Thymus (tissue), 11 donors: ENCODE measurements at regions not wholly inside any gene's neighbourhood (a gene's known extent, or its start where the extent isn't known, plus 50 kb on each side); places are given as distances from the start of the nearest gene placed in this dataset.

Experiments
- DNase-seq, 9 donors: peaks; one replicate each; pipeline ENCODE4 v3.0.0-alpha.2; 2013; ENCODE audit warnings: low spot score in 9 of 9, low read depth in 6 of 9, missing footprints in 1 of 9
- H3K27ac ChIP-seq, 2 donors: one replicate each; pipeline ENCODE4 v1.5.1; 2013; ENCODE audit warnings: control low read depth in 1 of 2, low read depth in 1 of 2, low read length in 1 of 2, mild to moderate bottlenecking in 1 of 2, moderate library complexity in 1 of 2
- H3K27me3 ChIP-seq, 2 donors: one replicate each; pipeline ENCODE4 v1.5.1; 2013; ENCODE audit warnings: low read length in 1 of 2; ENCODE audit not compliant: control insufficient read depth in 2 of 2, insufficient read depth in 1 of 2
- H3K36me3 ChIP-seq, 2 donors: one replicate each; pipeline ENCODE4 v1.5.1; 2013; ENCODE audit warnings: low read length in 1 of 2, mild to moderate bottlenecking in 1 of 2, moderate library complexity in 1 of 2; ENCODE audit not compliant: control insufficient read depth in 2 of 2, insufficient read depth in 2 of 2
- H3K4me1 ChIP-seq, 2 donors: one replicate each; pipeline ENCODE4 v1.5.1; 2013; ENCODE audit warnings: low read length in 2 of 2; ENCODE audit not compliant: control insufficient read depth in 2 of 2, insufficient read depth in 2 of 2
- H3K4me3 ChIP-seq, 2 donors: one replicate each; pipeline ENCODE4 v1.5.1; 2013; ENCODE audit warnings: low read length in 2 of 2, control low read depth in 1 of 2, mild to moderate bottlenecking in 1 of 2
- H3K9me3 ChIP-seq, 2 donors: one replicate each; pipeline ENCODE4 v1.5.1; 2013; ENCODE audit warnings: low read length in 1 of 2, mild to moderate bottlenecking in 1 of 2; ENCODE audit not compliant: control insufficient read depth in 2 of 2, insufficient read depth in 1 of 2
- WGBS: extraction: QIAGEN DNeasy Blood & Tissue Kit; methylation state at CpG from one replicate; pipeline ENCODE4 v1.1.7; 2013; 5-methylcytosine and 5-hydroxymethylcytosine counted together
- donor health status: healthy.

DNA sequence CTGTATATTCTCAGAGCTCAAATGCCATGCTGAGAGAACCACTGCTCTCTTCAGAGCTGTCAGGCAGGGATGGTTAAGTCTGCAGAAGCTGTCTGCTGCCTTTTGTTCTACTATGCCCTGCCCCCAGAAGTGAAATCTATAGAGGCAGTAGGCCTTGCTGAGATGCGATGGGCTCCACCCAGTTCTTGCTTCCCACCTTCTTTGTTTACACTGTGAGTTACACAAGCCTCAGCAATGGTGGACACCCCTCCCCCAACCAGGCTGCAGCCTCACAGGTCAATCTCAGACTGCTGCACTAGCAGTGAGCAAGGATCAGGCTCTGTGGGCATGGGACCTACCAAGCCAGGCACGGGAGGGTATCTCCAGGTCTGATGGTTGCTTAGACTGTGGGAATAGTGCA is 271.6 kb downstream of the CENPC start:
- Histone ChIP-seq H3K4me1 (no peaks in the 10 kb centered on the region), H3K9me3 (peaks cover 0 to 9% of the 10 kb centered on the region in 2 donors), H3K27me3 (no peaks in the 10 kb centered on the region), H3K4me3 (no peak overlapping the region), H3K27ac (no peak overlapping the region), H3K36me3 (no peaks in the 10 kb centered on the region)
- DNase-seq, result no peak
- 92% methylated on average over 2 of the region's 2 CpGs for WGBS

DNA sequence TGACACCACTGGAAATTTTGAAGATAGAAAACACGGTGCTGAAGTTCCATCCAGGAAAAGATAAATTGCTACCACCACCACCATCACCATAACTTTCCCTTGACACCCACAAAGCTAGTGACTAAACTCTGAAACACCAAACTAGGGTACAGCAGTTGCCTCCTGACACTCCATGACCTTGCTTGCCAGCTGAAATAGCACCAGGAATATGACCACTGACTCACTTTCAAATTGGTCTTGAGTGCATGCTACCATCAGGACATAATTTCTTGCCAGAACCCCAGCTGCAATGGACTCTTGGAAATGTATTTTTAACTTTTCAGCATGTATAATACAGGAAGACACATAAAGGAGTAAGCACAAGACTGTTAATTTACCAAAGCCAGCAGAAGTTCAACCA is 283.3 kb downstream of the CENPC start:
- Histone ChIP-seq H3K9me3 (no peaks in the 10 kb centered on the region), H3K4me3 (no peak overlapping the region), H3K4me1 (no peaks in the 10 kb centered on the region), H3K27me3 (no peaks in the 10 kb centered on the region), H3K36me3 (no peaks in the 10 kb centered on the region), H3K27ac (no peak overlapping the region)
- WGBS, result 92% methylated on average over 1 of the region's 1 CpG
- no peak for DNase-seq

DNA sequence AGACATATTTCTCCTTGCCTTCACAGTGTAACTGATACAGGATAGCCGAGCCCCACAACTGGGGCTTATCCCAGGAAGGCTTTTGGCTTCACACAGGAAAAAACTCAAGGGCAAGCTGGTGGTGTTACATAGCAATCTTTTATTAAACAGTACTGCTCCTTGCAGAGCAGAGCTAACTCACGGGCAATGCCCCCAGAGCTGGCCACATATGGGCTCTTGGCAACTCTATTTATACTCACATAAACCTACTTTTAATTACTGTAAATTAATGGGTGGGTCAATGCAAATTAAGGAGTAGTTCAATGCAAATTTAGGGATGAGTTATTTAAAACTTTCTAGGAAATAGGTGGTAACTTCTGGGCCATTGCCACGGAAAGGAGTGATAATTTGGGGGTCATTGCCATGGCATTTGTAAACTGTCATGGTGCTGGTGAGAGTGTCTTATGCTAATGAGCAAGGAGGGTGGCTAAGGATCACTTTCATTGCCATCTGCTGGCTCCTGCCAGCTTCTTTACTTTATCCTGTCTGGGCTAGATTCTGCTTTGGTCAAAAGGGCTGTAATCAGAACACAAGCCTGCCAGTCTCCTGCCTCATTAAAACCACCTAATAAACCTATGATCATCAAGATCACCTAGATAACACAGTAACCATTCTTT is 288.8 kb downstream of the CENPC start:
- no peak overlapping the region for H3K4me3 ChIP-seq
- no peaks in the 10 kb centered on the region for H3K27me3 ChIP-seq
- no peaks in the 10 kb centered on the region for H3K9me3 ChIP-seq
- no peaks in the 10 kb centered on the region for H3K36me3 ChIP-seq
- no peak overlapping the region for H3K27ac ChIP-seq
- 83% methylated on average over 3 of the region's 3 CpGs for WGBS
- DNase-seq, result no peak
- H3K4me1 ChIP-seq, result no peaks in the 10 kb centered on the region

GRCh38 chr4:67250131-67250896 is 295.0 kb downstream of the CENPC start:
- Histone ChIP-seq H3K4me3 (no peak overlapping the region), H3K27me3 (no peaks in the 10 kb centered on the region), H3K9me3 (no peaks in the 10 kb centered on the region), H3K27ac (no peak overlapping the region), H3K4me1 (no peaks in the 10 kb centered on the region), H3K36me3 (no peaks in the 10 kb centered on the region)
- 57% methylated on average over 4 of the region's 4 CpGs for WGBS
- DNase-seq, result no peak

GRCh38 chr4:67236788-67237187 is 308.5 kb downstream of the CENPC start:
- Histone ChIP-seq H3K9me3 (no peaks in the 10 kb centered on the region), H3K4me3 (no peak overlapping the region), H3K4me1 (no peaks in the 10 kb centered on the region), H3K27me3 (no peaks in the 10 kb centered on the region), H3K27ac (no peak overlapping the region), H3K36me3 (no peaks in the 10 kb centered on the region)
- DNase-seq, result no peak
- 94% methylated on average over 2 of the region's 2 CpGs for WGBS

DNA sequence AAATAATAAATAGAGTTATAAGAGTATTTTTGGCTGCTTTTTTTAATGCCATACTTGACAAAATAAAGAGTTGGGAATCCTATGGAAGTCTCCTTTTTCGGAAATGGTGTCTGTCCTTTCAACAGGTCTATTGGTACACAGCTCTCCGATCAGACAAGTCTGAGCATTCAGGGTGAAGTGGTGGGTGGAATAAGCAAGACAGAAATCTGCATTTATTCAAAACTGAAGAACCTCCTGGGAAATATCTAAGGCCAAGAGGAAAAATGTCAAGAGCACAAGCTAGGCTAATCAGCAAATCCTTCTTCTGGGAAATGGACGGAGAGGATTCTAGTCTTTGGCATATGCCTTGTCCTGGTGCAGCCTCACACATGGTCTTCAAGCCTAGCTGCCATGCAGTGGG is 309.0 kb downstream of the CENPC start:
- H3K27ac ChIP-seq, result no peak overlapping the region
- H3K9me3 ChIP-seq, result no peaks in the 10 kb centered on the region
- H3K27me3 ChIP-seq, result no peaks in the 10 kb centered on the region
- no peaks in the 10 kb centered on the region for H3K36me3 ChIP-seq
- H3K4me3 ChIP-seq, result no peak overlapping the region
- 96% methylated on average over 3 of the region's 3 CpGs for WGBS
- no peak for DNase-seq
- no peaks in the 10 kb centered on the region for H3K4me1 ChIP-seq

DNA sequence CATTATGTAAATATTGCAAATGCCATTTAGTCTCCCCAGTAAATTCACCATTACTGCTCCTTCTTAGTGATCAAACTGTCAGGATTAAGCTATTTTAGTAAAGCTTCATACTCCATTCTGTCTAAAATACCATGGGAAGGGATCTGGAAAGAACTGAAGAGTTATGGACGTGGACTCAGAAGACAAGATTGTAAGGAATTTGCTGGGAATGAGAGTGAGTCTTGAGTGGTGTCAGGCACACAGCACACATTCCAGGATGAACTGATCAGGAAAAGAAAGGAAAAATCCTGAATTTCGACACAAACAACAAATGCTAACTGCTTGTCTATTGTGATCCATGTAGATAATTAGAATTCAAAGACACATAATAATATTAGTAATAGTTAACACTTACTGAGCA is 311.0 kb downstream of the CENPC start:
- Histone ChIP-seq H3K36me3 (no peaks in the 10 kb centered on the region), H3K4me1 (no peaks in the 10 kb centered on the region), H3K27ac (no peak overlapping the region), H3K4me3 (no peak overlapping the region), H3K27me3 (no peaks in the 10 kb centered on the region), H3K9me3 (no peaks in the 10 kb centered on the region)
- DNase-seq, result no peak
- WGBS, result 84% methylated on average over 2 of the region's 2 CpGs

GRCh38 chr4:67229148-67229547 is 316.2 kb downstream of the CENPC start:
- 96% methylated on average over 5 of the region's 5 CpGs for WGBS
- Histone ChIP-seq H3K9me3 (no peaks in the 10 kb centered on the region), H3K27me3 (no peaks in the 10 kb centered on the region), H3K4me1 (no peaks in the 10 kb centered on the region), H3K4me3 (no peak overlapping the region), H3K27ac (no peak overlapping the region), H3K36me3 (no peaks in the 10 kb centered on the region)
- no peak for DNase-seq

- WGBS, result 92% methylated on average over 2 of the region's 2 CpGs
- no peak for DNase-seq
- Histone ChIP-seq H3K27ac (no peak overlapping the region), H3K27me3 (no peaks in the 10 kb centered on the region), H3K36me3 (no peaks in the 10 kb centered on the region), H3K9me3 (no peaks in the 10 kb centered on the region), H3K4me1 (no peaks in the 10 kb centered on the region), H3K4me3 (no peak overlapping the region)
Measured at GRCh38 chr4:67220861-67221260, 324.4 kb downstream of the CENPC start.
